ENCODE measurements at regions not wholly inside any gene's neighbourhood (a gene's known extent, or its start where the extent isn't known, plus 50 kb on each side); places are given as distances from the start of the nearest gene placed in this dataset.
"Not testable (repeated sequence)": the region's sequence is repeated elsewhere in the genome, so short reads cannot be mapped to it uniquely, and the experiment has no call there.

DNA sequence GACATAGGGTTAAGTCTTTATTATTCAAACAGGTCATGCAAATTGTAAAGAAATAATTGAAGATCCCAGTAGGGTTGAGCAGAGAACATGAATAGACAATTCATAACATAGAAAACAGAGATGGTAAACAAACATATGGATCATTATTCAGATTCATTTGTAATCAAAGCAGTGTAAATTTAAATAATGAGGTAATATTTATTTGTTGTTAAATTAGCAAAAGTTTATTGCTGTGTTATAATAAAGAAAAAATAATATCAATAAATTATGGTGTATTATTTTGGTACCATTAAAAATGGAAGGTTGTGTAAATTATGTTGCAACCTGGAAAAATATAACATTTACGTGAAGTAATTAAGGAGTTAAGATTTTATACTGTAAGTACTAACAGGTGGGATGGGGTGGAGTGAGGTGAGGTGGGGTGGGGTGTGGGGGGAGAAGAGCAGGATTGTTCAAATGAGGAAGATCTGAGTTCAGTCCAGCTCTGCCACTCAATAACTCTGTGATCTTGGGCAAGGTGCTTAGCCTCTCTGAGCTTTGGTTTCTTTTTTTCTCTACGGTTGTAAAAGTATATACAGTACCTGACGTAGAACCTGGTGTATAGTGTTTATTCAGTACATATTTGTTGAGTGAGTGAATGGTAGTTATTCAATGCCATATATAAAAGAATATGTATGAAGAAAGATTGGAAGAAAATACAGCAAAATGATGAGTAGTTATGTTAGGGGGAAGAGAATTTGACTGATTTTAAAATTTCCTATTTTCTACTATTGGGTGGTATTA, 140.3 kb upstream of the KIF26B start:
- CTCF ChIA-PET: no interaction called here
- DNase-seq: no peak
- Histone ChIP-seq H3K36me3 (ENCODE audit: insufficient read depth, low read length) (no peaks in the 10 kb centered on the region), H3K4me3 (ENCODE audit: low read length) (no peak overlapping the region), H3K27me3 (ENCODE audit: insufficient read depth, low read length, poor library complexity, severe bottlenecking) (no peaks in the 10 kb centered on the region), H3K4me1 (ENCODE audit: insufficient read depth, low read length) (no peaks in the 10 kb centered on the region), H3K27ac (ENCODE audit: low read depth, low read length) (no peak overlapping the region), H3K9me3 (ENCODE audit: low read length) (no peaks in the 10 kb centered on the region)
- Mint-ChIP-seq H3K4me3 (no peak overlapping the region), H3K27ac (no peak overlapping the region), H3K4me1 (peaks cover 0 to 3% (median 0%) of the 10 kb centered on the region in 3 donors), H3K9me3 (no peaks in the 10 kb centered on the region), H3K27me3 (no peaks in the 10 kb centered on the region), H3K36me3 (no peaks in the 10 kb centered on the region)
- POLR2A ChIA-PET: interaction anchor here (0.7 kb wide), 1 partner anchor 871 kb away, joined by 4 read pairs; no protein-coding TSS in a partner anchor

DNA sequence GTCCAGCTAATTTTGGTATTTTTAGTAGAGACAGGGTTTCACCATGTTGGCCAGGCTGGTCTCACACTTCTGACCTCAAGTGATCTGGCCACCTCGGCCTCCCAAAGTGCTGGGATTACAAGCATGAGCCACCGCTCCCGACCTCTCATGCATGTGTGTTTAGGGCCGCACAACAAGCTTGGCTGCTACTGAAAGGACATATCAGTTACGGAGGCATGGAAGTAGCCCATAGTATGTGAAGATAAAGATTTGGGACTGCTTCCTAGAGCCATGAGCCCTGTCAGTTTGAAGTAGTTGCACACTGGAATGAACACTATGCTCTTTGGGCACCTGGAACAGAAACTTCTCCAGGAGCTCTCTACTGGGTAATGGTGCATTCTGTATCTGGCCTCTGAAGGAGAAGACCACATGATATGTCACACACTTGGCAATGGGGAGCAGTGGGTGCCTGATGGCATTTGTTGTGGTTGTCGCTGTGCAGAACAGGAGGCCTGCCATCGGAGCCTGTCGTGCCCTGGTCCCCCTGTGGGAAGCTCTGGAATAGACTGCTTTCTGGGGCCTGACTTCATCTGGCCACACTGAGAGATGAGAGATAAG, 144.7 kb upstream of the KIF26B start:
- ChIA-PET POLR2A (interaction anchor here (0.5 kb wide), 1 partner anchor 41 kb away, joined by 3 read pairs; a partner anchor contains a TSS), CTCF (no interaction called here)
- no peaks in the 10 kb centered on the region for H3K4me1 ChIP-seq (ENCODE audit: insufficient read depth, low read length)
- no peak overlapping the region for H3K4me3 ChIP-seq (ENCODE audit: low read length)
- no peaks in the 10 kb centered on the region for H3K36me3 ChIP-seq (ENCODE audit: insufficient read depth, low read length)
- no peak overlapping the region for H3K27ac Mint-ChIP-seq
- no peaks in the 10 kb centered on the region for H3K4me1 Mint-ChIP-seq
- no peaks in the 10 kb centered on the region for H3K9me3 ChIP-seq (ENCODE audit: low read length)
- no peak for DNase-seq
- H3K4me3 Mint-ChIP-seq: no peak overlapping the region
- H3K27me3 Mint-ChIP-seq: no peaks in the 10 kb centered on the region
- H3K36me3 Mint-ChIP-seq: no peaks in the 10 kb centered on the region
- no peak overlapping the region for H3K27ac ChIP-seq (ENCODE audit: low read depth, low read length)
- H3K9me3 Mint-ChIP-seq: no peaks in the 10 kb centered on the region
- no peaks in the 10 kb centered on the region for H3K27me3 ChIP-seq (ENCODE audit: insufficient read depth, low read length, poor library complexity, severe bottlenecking)

DNA sequence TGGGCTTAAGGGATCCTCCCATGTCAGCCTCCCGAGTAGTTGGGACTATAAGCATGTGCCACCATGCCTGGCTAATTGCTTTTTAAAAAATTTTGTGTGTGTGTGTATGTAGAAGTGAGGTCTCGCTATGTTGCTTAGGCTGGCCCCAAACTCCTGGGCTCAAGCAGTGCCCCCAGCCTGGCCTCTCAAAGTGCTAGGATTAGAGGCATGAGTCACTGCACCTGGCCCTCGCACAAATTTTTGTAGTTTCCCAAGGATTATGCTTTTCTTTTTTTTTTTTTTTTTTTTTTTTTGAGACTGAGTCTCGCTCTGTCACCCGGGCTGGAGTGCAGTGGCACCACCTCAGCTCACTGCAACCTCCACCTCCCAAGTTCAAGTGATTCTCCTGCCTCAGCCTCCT, 144.4 kb upstream of the HNRNPU start:
- CTCF ChIA-PET: no interaction called here
- no peaks in the 10 kb centered on the region for H3K4me1 Mint-ChIP-seq
- H3K27me3 ChIP-seq (ENCODE audit: insufficient read depth, low read length, poor library complexity, severe bottlenecking): no peaks in the 10 kb centered on the region
- no peak overlapping the region for H3K4me3 Mint-ChIP-seq
- no peaks in the 10 kb centered on the region for H3K9me3 ChIP-seq (ENCODE audit: low read length)
- no peaks in the 10 kb centered on the region for H3K27me3 Mint-ChIP-seq
- POLR2A ChIA-PET: no interaction called here
- DNase-seq: no peak
- H3K9me3 Mint-ChIP-seq: no peaks in the 10 kb centered on the region
- no peaks in the 10 kb centered on the region for H3K36me3 Mint-ChIP-seq
- H3K4me3 ChIP-seq (ENCODE audit: low read length): no peak overlapping the region
- H3K4me1 ChIP-seq (ENCODE audit: insufficient read depth, low read length): no peaks in the 10 kb centered on the region
- no peak overlapping the region for H3K27ac Mint-ChIP-seq
- H3K27ac ChIP-seq (ENCODE audit: low read depth, low read length): no peak overlapping the region
- H3K36me3 ChIP-seq (ENCODE audit: insufficient read depth, low read length): no peaks in the 10 kb centered on the region

DNA sequence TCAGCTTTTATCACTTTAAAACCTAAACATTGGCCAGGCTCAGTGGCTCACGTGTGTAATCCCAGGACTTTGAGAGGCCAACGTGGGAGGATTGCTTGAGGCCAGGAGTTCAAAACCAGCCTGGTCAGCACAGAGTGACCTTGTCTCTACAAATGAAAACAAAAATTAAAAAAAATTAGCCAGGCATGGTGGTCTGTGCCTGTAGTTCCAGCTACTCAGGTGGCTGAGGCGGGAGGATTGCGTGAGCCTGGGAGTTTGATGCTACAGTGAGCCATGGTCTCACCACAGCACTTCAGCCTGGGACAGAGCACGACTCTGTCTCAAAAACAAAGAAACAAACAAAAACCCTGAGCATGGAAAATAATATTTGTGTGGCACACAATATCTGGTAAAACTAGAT, 143.5 kb upstream of the HNRNPU start:
- Histone ChIP-seq H3K4me3 (ENCODE audit: low read length) (no peak overlapping the region), H3K9me3 (ENCODE audit: low read length) (no peaks in the 10 kb centered on the region), H3K27ac (ENCODE audit: low read depth, low read length) (no peak overlapping the region), H3K4me1 (ENCODE audit: insufficient read depth, low read length) (no peaks in the 10 kb centered on the region), H3K36me3 (ENCODE audit: insufficient read depth, low read length) (no peaks in the 10 kb centered on the region), H3K27me3 (ENCODE audit: insufficient read depth, low read length, poor library complexity, severe bottlenecking) (no peaks in the 10 kb centered on the region)
- no peaks in the 10 kb centered on the region for H3K9me3 Mint-ChIP-seq
- POLR2A ChIA-PET: no interaction called here
- no peaks in the 10 kb centered on the region for H3K27me3 Mint-ChIP-seq
- peak overlapping the region in 1 of 8 donors; percentile 11 for H3K27ac Mint-ChIP-seq
- H3K4me3 Mint-ChIP-seq: no peak overlapping the region
- DNase-seq: no peak
- CTCF ChIA-PET: no interaction called here
- peaks cover 0 to 2% (median 0%) of the 10 kb centered on the region in 3 donors for H3K36me3 Mint-ChIP-seq
- no peaks in the 10 kb centered on the region for H3K4me1 Mint-ChIP-seq

DNA sequence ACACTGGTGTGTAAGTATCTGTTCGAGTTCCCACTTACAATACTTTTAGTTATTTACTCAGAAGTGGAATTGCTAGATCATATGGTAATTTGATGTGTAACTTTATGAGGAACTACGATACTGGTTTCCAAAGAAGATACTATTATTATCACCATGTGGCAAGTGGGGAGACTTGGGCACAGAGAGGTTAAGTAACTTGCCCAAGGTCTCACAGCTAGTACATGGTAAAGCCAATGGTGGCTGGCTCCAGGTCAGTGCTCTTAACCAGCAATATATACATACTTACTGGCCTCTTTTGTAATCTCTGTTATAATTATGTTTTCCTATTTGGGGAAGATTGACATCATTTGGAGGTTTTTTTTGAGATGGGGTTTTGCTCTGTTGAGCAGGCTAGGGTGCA, 138.9 kb upstream of the HNRNPU start:
- Histone ChIP-seq H3K9me3 (ENCODE audit: low read length) (no peaks in the 10 kb centered on the region), H3K27me3 (ENCODE audit: insufficient read depth, low read length, poor library complexity, severe bottlenecking) (no peaks in the 10 kb centered on the region), H3K4me1 (ENCODE audit: insufficient read depth, low read length) (no peaks in the 10 kb centered on the region), H3K4me3 (ENCODE audit: low read length) (no peak overlapping the region), H3K27ac (ENCODE audit: low read depth, low read length) (no peak overlapping the region), H3K36me3 (ENCODE audit: insufficient read depth, low read length) (no peaks in the 10 kb centered on the region)
- Mint-ChIP-seq H3K4me1 (no peaks in the 10 kb centered on the region), H3K4me3 (no peak overlapping the region), H3K27me3 (peaks cover 0 to 1% of the 10 kb centered on the region in 2 donors), H3K27ac (no peak overlapping the region), H3K9me3 (no peaks in the 10 kb centered on the region), H3K36me3 (peaks cover 0 to 4% (median 0%) of the 10 kb centered on the region in 3 donors)
- DNase-seq: no peak
- ChIA-PET CTCF (no interaction called here), POLR2A (no interaction called here)

DNA sequence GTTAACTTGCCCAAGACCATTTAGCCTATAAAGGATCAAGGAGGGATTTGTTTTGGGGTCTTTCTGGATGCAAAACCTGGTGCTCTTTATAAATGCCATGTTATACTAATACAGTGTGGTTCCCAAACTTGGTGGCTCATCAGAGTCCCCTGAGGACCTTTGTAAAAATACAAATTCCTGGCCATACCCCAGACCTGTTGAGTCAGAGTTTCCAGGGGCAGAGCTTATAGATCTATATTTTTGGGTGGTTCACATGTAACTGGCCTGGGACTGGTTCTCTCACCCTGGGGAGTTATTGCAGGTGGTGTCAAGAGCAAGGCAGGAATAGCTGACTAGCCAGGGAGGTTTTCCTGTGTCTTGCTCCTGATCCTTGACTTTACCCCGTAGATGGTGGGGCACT, 136.9 kb upstream of the HNRNPU start:
- H3K27ac ChIP-seq (ENCODE audit: low read depth, low read length): no peak overlapping the region
- POLR2A ChIA-PET: no interaction called here
- CTCF ChIA-PET: no interaction called here
- H3K27me3 ChIP-seq (ENCODE audit: insufficient read depth, low read length, poor library complexity, severe bottlenecking): no peaks in the 10 kb centered on the region
- H3K4me3 ChIP-seq (ENCODE audit: low read length): no peak overlapping the region
- no peak overlapping the region for H3K27ac Mint-ChIP-seq
- H3K36me3 ChIP-seq (ENCODE audit: insufficient read depth, low read length): no peaks in the 10 kb centered on the region
- no peak for DNase-seq
- H3K4me1 Mint-ChIP-seq: no peaks in the 10 kb centered on the region
- H3K4me3 Mint-ChIP-seq: no peak overlapping the region
- no peaks in the 10 kb centered on the region for H3K4me1 ChIP-seq (ENCODE audit: insufficient read depth, low read length)
- no peaks in the 10 kb centered on the region for H3K9me3 Mint-ChIP-seq
- no peaks in the 10 kb centered on the region for H3K9me3 ChIP-seq (ENCODE audit: low read length)
- peaks cover 0 to 1% of the 10 kb centered on the region in 2 donors for H3K27me3 Mint-ChIP-seq
- peaks cover 0 to 4% (median 0%) of the 10 kb centered on the region in 3 donors for H3K36me3 Mint-ChIP-seq

DNA sequence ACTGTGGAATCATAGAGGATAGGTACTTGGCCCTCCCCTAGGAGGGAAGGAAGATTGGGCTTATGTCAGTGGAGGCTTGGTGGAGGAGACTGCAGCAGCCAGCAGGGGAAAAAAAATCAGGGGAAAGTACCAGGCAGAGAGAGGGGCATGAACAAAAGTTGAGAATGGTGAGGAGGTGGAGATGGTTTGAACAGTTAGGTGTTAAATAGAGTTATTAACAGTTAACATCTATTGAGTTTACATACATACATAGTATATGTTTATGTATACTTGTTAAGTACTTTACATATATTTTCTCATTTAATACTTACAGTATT, 136.5 kb upstream of the HNRNPU start:
- H3K9me3 ChIP-seq (ENCODE audit: low read length): no peaks in the 10 kb centered on the region
- H3K27me3 ChIP-seq (ENCODE audit: insufficient read depth, low read length, poor library complexity, severe bottlenecking): no peaks in the 10 kb centered on the region
- H3K4me1 Mint-ChIP-seq: no peaks in the 10 kb centered on the region
- no peak overlapping the region for H3K4me3 Mint-ChIP-seq
- POLR2A ChIA-PET: no interaction called here
- CTCF ChIA-PET: no interaction called here
- H3K4me1 ChIP-seq (ENCODE audit: insufficient read depth, low read length): no peaks in the 10 kb centered on the region
- H3K36me3 Mint-ChIP-seq: peaks cover 0 to 4% (median 0%) of the 10 kb centered on the region in 3 donors
- no peaks in the 10 kb centered on the region for H3K9me3 Mint-ChIP-seq
- peak overlapping the region in 1 of 8 donors; percentile 37 for H3K27ac Mint-ChIP-seq
- no peak overlapping the region for H3K27ac ChIP-seq (ENCODE audit: low read depth, low read length)
- no peaks in the 10 kb centered on the region for H3K36me3 ChIP-seq (ENCODE audit: insufficient read depth, low read length)
- peaks cover 0 to 1% of the 10 kb centered on the region in 2 donors for H3K27me3 Mint-ChIP-seq
- DNase-seq: no peak
- H3K4me3 ChIP-seq (ENCODE audit: low read length): no peak overlapping the region

DNA sequence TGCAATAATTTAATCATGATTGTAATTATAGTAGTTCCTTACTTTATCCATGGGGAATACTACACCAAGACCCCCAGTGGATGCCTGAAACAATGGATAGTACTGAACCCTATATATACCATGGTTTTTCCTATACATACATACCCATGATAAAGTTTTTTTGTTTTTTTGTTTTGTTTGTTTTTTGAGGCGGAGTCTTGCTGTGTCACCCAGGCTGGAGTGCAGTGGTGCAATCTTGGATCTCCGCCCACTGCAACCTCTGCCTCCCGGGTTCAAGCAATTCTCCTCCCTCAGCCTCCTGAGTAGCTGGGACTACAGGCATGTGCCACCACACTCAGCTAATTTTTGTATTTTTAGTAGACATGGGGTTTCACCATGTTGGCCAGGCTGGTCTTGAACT, 135.3 kb upstream of the HNRNPU start:
- H3K4me3 ChIP-seq (ENCODE audit: low read length); H3K9me3 Mint-ChIP-seq; DNase-seq; H3K4me1 Mint-ChIP-seq; H3K36me3 ChIP-seq (ENCODE audit: insufficient read depth, low read length); H3K9me3 ChIP-seq (ENCODE audit: low read length); H3K36me3 Mint-ChIP-seq; H3K4me1 ChIP-seq (ENCODE audit: insufficient read depth, low read length); H3K4me3 Mint-ChIP-seq; H3K27ac ChIP-seq (ENCODE audit: low read depth, low read length); CTCF ChIA-PET; H3K27me3 ChIP-seq (ENCODE audit: insufficient read depth, low read length, poor library complexity, severe bottlenecking); H3K27me3 Mint-ChIP-seq; H3K27ac Mint-ChIP-seq; POLR2A ChIA-PET: not testable (repeated sequence)
